ENCODE measurements at regions not wholly inside any gene's neighbourhood (a gene's known extent, or its start where the extent isn't known, plus 50 kb on each side); places are given as distances from the start of the nearest gene placed in this dataset.

DNA sequence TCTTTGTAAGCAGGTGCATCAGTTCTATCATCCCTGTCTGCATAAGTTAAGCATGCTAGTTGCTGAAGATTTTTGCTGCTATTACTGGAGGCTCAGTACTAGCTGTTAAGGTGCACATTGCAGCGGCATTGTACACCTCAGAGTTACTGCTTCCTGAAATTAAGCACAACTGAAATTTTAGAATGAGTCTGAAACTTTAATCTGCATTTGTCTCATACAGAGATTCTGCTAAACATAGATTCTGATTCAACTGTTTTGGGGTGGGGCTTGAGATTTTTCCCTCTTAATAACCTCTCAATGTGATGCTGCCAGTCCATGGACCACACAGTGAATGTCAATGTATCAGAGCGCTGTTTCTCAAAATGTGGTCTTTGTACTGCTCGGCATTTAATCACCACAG is 585.7 kb upstream of the GCFC2 start:
- TF ChIP-seq, protein P1, sequence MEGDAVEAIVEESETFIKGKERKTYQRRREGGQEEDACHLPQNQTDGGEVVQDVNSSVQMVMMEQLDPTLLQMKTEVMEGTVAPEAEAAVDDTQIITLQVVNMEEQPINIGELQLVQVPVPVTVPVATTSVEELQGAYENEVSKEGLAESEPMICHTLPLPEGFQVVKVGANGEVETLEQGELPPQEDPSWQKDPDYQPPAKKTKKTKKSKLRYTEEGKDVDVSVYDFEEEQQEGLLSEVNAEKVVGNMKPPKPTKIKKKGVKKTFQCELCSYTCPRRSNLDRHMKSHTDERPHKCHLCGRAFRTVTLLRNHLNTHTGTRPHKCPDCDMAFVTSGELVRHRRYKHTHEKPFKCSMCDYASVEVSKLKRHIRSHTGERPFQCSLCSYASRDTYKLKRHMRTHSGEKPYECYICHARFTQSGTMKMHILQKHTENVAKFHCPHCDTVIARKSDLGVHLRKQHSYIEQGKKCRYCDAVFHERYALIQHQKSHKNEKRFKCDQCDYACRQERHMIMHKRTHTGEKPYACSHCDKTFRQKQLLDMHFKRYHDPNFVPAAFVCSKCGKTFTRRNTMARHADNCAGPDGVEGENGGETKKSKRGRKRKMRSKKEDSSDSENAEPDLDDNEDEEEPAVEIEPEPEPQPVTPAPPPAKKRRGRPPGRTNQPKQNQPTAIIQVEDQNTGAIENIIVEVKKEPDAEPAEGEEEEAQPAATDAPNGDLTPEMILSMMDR (IDR thresholded peaks at IDR 0.05; ENCODE audit: insufficient read depth, low read length, missing control alignments) = no peak
- ChIA-PET POLR2A (no interaction called here), CTCF (no interaction called here)
- no peak overlapping the region for H3K4me3 ChIP-seq (ENCODE audit: low read depth, low read length)
- DNase-seq (ENCODE audit: low read depth, low spot score) = no peak

DNA sequence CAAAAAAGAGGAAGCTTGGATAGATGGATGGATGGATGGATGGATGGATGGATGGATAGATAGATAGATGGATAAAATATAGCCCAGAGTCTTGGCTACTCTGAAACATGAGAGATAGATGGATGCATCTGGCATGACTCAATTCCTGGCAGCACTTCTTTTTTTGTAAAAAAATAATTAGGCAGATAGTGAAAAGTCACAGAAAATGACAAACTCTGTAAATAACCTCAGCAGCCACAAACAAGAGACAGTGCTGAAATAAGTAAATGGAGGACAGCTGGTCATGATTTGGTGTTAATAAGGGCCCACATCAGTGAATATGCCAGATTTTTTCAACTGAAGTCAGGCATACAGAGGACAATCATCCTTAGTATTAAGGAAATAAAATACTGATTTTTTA is 585.0 kb upstream of the GCFC2 start:
- no peak for DNase-seq (ENCODE audit: low read depth, low spot score)
- POLR2A ChIA-PET = no interaction called here
- TF ChIP-seq, protein P1 (IDR thresholded peaks at IDR 0.05; ENCODE audit: insufficient read depth, low read length, missing control alignments) = no peak
- CTCF ChIA-PET = no interaction called here
- no peak overlapping the region for H3K4me3 ChIP-seq (ENCODE audit: low read depth, low read length)

DNA sequence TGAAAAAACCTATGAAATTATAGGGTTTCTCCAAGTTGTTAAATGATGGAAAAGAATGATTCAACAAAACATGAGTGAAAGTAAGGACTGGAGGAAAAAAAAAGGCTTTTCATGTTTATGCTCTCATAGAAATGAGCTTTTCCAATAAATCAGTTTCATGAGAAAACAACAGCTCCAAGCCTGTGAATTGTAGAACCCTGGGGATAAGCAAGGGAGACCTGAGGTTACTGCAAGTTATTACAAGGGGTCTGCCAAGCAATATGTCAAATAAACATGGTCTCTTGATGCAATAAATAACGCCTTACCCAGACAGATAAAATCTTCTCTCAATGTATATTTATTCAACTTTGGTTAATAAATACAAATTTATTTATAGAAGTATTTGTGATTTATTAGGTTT is 577.9 kb upstream of the GCFC2 start:
- ChIA-PET CTCF (no interaction called here), POLR2A (no interaction called here)
- TF ChIP-seq, protein P1 (IDR thresholded peaks at IDR 0.05; ENCODE audit: insufficient read depth, low read length, missing control alignments) = no peak
- no peak for DNase-seq (ENCODE audit: low read depth, low spot score)
- H3K4me3 ChIP-seq (ENCODE audit: low read depth, low read length) = no peak overlapping the region

DNA sequence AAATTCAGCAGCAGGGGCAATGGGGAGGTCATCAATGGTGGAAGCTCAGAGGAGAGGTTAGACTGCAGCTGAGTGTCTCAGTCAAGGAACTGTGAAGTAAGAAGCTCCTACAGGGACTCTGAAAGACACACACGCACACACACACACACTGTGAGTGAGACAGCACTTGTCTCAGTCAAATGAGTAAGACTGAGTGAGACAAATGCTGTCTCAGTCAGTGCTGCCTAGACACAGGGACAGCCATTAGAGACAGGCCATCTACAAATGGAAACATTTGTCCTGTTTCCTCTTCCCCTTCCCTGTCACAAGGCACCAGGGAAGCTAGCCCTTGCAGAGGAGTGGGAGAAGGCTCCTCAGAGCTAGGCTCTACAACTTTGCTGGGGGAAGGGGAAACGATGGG is 577.4 kb upstream of the GCFC2 start:
- ChIA-PET POLR2A (no interaction called here), CTCF (no interaction called here)
- H3K4me3 ChIP-seq (ENCODE audit: low read depth, low read length) = no peak overlapping the region
- TF ChIP-seq, protein P1 (IDR thresholded peaks at IDR 0.05; ENCODE audit: insufficient read depth, low read length, missing control alignments) = no peak
- no peak for DNase-seq (ENCODE audit: low read depth, low spot score)

DNA sequence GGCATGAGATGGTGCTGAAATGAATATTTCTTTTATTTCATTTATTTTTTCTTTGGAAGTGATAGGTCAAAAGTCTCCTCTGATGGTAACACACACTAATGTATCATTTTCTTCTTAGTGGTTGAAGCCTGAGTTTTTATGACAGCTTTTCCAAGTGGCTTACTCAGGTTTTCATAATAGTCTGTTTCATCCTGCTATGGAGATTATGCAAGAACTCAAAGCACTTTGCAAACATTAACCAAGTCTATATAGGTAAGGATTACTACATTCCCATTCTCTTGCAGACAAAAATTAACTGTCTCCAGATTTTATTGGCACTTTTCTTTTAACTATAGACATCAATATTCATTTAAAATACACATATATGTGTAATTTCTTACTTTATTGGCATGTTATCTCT is 572.6 kb upstream of the GCFC2 start:
- POLR2A ChIA-PET = no interaction called here
- no peak overlapping the region for H3K4me3 ChIP-seq (ENCODE audit: low read depth, low read length)
- CTCF ChIA-PET = no interaction called here
- TF ChIP-seq, protein P1 (IDR thresholded peaks at IDR 0.05; ENCODE audit: insufficient read depth, low read length, missing control alignments) = no peak
- no peak for DNase-seq (ENCODE audit: low read depth, low spot score)

DNA sequence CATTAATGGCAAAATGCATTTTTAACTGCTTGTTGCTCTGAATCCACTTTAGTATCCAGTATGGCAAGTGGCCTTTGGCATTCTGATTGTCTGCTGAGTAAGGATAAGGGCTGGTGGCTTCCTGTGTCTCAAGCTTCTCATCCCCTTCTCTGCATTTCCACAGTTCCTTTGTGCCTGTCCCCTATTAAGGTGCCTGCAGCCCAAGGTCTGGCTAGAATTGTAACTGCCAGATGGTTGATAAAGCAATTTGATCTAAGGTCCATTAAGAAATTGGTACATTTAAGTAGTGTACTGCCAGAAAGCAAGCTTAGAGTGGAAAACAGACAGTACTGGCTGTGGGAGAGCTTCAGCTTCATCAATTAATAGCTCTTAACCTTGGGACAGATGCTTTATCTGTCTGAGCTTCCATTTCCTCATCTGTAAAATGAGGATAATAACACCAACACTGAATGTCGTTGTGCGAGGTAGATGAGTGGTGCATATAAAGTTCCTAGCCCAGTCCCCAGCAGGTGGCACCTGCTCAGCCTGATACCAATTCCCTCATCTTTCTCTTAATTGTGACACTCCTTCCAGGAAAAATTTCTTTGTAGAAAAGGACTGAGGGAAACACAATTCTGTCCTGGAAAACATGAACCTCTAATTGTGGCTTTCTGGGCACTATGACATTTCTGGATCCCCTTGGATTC is 570.6 kb upstream of the GCFC2 start:
- POLR2A ChIA-PET = no interaction called here
- TF ChIP-seq, protein P1 (IDR thresholded peaks at IDR 0.05; ENCODE audit: insufficient read depth, low read length, missing control alignments) = no peak
- H3K4me3 ChIP-seq (ENCODE audit: low read depth, low read length) = no peak overlapping the region
- CTCF ChIA-PET = no interaction called here
- DNase-seq (ENCODE audit: low read depth, low spot score) = no peak
